Transverse colon (tissue), 3 donors: ENCODE measurements at regions not wholly inside any gene's neighbourhood (a gene's known extent, or its start where the extent isn't known, plus 50 kb on each side); places are given as distances from the start of the nearest gene placed in this dataset.

ENCODE experiments used
- POLR2A ChIP-seq: fragments of 450-650 bp; IDR thresholded peaks from one replicate; pipeline ENCODE4 v1.6.1; 2016; ENCODE audit warnings: antibody characterized with exemption, mild to moderate bottlenecking, moderate library complexity
- TF ChIP-seq, protein P1 (sequence below), 5 experiments: fragments of 200-600 bp in 3 of 5; fragments of 450-650 bp in 2 of 5; sonication (generic) in 3 of 5; IDR thresholded peaks; 1 replicate in 2 of 5; 2 replicates in 3 of 5; pipeline ENCODE4 v1.5.1; 2016 to 2017; ENCODE audit warnings: antibody characterized with exemption in 5 of 5, inconsistent platforms in 3 of 5, mild to moderate bottlenecking in 2 of 5, moderate library complexity in 1 of 5

- TF ChIP-seq, protein P1, sequence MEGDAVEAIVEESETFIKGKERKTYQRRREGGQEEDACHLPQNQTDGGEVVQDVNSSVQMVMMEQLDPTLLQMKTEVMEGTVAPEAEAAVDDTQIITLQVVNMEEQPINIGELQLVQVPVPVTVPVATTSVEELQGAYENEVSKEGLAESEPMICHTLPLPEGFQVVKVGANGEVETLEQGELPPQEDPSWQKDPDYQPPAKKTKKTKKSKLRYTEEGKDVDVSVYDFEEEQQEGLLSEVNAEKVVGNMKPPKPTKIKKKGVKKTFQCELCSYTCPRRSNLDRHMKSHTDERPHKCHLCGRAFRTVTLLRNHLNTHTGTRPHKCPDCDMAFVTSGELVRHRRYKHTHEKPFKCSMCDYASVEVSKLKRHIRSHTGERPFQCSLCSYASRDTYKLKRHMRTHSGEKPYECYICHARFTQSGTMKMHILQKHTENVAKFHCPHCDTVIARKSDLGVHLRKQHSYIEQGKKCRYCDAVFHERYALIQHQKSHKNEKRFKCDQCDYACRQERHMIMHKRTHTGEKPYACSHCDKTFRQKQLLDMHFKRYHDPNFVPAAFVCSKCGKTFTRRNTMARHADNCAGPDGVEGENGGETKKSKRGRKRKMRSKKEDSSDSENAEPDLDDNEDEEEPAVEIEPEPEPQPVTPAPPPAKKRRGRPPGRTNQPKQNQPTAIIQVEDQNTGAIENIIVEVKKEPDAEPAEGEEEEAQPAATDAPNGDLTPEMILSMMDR (IDR thresholded peaks at IDR 0.05), result no peak
- TF ChIP-seq POLR2A, result no peak
Observed at GRCh38 chr5:98721231-98721928, 52.1 kb upstream of the RGMB start.
